GM18505 (cell line): ENCODE measurements at regions not wholly inside any gene's neighbourhood (a gene's known extent, or its start where the extent isn't known, plus 50 kb on each side); places are given as distances from the start of the nearest gene placed in this dataset.

Source experiments
- ATAC-seq: cut with Tn5 transposase; IDR thresholded peaks from one replicate; pipeline ENCODE4 v1.9.1; 2021; ENCODE audit not compliant: unreplicated experiment
- POLR2A ChIP-seq: IDR thresholded peaks from 4 replicates; pipeline ENCODE4 v1.6.1; 2011; ENCODE audit warnings: borderline replicate concordance; ENCODE audit not compliant: insufficient read depth, insufficient read length; ENCODE audit errors: extremely low read depth

DNA sequence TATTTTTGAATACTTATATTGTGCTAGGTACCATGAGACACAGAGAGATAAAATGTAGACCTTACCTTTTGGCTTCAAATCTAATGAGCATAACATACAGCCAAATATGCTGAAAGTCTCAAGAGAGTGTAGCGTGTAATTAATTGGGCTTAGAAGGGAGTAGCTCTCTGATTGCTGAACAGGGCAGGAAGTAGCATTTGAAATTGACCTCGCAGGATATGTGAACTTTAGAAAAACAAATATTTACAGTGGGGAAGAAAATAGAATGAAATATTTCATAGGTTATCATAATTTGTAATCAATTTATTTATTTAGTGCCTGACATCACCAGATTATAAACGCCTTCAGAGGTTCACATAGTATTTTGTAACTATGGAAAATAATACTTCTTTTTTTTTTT is 327.1 kb downstream of the RFC3 start:
- TF ChIP-seq POLR2A = no peak
- ATAC-seq = no peak

DNA sequence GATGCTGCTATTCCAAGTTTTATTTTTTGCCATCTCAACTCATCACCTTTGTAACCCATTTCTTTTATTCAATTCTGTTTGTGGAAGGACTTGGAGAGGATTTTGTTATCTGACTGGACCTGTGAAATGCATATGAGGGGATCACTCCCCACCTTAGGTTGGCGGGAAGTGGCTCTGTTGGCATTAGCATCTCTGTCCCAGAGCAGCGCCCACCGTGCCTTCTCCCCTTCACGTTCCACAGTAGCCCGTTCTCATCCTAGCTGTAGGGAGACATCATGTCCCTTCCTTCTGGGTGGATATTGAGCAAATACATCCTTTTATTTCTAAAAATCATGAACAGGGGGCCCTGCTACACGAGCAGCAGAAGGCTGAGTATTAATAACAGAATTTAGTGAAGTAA is 330.4 kb downstream of the RFC3 start:
- no peak for TF ChIP-seq POLR2A
- ATAC-seq = no peak

DNA sequence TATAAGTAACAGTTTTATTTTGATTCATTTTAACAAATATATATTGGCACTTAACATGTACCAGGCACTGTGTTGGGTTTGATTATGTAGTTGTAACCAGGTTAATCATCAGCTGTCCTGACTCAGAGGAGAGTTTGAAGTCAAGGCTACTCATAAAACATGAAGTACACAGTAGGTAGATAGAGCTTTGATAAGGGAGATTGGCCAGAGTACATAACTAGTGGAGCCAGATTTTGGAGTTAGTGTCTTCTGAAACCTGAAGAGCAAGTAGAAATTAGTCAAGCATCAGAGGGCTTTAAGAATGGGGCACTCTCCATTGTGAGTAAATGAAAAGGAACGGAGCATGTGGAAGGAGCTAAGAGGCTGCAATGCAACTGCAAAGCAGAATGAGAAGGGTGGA is 333.9 kb downstream of the RFC3 start:
- no peak for ATAC-seq
- TF ChIP-seq POLR2A = no peak

DNA sequence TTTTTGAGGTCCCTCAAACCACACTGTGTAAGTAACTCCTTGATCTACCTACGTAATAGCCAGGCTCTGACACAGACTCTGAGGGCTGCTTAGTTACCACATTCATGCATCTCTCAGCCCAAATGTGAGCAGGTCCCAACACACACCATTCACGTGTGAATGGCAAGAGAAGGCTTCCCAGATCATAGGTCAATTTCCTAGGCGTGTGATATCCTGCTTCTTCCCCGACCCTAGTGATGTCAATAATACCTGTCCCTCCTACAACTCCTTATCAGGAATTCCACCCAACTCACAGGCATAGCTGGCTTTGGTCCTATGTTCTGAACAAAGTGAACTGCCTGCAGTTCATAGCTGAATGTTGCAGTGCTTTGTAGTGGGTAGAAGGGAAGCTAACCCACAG is 334.5 kb downstream of the RFC3 start:
- no peak for ATAC-seq
- TF ChIP-seq POLR2A = no peak

DNA sequence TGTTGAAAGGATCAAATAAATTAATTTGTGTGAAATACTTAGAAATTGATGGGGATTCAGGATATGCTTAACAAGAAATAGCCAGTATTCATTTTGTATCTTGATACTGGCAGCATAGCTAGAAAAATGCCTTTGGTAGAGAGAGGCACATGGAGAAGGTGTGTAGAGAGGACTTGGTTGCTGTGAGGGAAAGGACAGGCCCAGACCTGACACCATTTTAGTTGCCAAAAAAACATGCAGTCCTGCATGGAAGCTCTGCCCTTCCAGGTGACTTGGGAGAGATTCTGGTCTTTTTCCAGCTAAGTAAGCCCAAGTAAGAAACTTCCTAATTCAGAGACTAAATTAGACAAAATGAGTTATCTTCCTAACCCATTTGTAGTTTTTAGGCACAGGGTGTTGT is 335.0 kb downstream of the RFC3 start:
- no peak for TF ChIP-seq POLR2A
- no peak for ATAC-seq

GRCh38 chr13:34153428-34154180 is 335.7 kb downstream of the RFC3 start:
- TF ChIP-seq POLR2A = no peak
- no peak for ATAC-seq

DNA sequence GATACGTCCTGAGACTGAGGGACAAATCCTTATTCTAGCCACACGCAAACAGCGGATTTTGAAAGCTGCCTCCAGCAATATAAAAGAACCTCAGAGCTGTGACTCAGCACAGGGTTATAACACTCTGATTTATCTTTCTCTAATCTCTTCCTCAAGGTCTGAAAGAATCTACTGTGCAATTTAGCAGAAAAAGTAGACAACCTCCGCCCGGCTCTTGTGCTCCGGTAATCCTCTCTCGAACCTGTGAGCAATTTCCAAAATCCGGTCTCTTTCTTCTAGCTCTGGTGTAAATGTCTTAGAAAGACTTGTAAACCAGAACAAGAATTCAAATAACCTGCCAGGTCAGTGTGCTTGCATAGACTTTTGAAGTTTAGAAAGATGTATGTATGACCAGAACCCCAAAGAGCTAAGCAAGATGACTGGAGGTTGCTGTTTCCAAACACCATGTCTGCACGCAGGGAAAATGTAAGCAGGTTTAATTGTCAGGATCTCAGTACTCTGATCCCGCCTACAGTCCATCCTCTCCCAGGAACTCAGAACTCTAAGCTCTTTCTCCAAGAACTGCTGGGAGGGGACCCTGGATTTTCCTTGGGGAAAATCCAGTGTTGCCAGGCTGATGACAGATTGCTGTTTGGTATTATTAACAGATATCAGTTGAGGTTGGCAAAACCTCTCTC is 338.1 kb downstream of the RFC3 start:
- no peak for TF ChIP-seq POLR2A
- ATAC-seq = no peak

- ATAC-seq = peak; percentile 100
Measured at GRCh38 chr13:34156841-34157365, 339.0 kb downstream of the RFC3 start.

DNA sequence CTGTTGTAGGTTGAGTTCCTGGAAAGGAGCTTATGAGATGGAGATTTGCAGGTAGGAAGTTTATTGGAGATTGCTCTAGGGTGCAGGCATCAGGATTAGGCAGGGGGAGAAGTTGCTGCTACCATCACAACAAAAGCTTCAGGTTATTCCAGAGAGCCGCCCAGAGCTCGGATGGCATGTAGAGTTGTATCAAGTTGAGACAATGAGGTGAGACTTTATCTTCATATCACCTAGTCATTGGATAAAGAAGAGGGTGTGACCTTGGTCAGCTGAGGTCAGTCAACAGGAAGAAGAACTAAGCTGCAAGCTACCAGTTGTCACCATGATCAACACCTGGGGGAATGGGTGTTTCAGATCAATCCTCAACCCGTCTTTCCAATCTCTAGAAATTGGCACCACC is 342.0 kb downstream of the RFC3 start:
- no peak for TF ChIP-seq POLR2A
- no peak for ATAC-seq

More at GRCh38 chr13:34156841-34157365, 339.0 kb downstream of the RFC3 start:
- TF ChIP-seq POLR2A = no peak

DNA sequence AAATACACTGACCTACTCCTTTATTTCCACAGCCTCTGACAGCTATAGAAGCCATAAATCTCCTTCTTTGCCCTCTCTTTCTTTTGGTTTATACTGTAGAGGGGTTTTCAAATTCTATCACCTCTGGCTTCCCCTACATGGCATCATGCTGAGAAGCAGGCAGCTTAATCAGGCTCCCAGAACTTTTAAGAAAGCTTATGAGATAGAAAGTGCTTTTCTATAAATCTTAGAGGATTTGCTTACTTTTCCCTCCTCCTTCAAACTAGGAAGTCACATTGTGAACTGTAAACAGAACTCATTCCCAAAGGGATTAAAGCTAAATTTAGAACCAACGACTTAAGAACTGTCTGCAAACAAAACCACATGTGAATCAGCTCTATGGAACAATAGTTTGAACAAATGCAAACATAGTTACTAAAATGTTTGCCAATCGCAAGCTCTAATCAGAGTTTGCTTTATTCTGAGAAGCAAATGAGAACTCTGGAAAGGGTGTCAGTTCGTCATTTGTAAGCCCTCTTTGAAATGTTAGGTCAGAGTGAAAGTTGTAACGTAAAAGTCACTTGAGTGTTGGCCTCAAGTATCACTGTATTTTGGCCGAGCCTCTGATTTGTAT is 344.1 kb downstream of the RFC3 start:
- TF ChIP-seq POLR2A = no peak
- ATAC-seq = no peak

- TF ChIP-seq POLR2A = no peak
- no peak for ATAC-seq
Measured at GRCh38 chr13:34162544-34162933, 344.6 kb downstream of the RFC3 start.

DNA sequence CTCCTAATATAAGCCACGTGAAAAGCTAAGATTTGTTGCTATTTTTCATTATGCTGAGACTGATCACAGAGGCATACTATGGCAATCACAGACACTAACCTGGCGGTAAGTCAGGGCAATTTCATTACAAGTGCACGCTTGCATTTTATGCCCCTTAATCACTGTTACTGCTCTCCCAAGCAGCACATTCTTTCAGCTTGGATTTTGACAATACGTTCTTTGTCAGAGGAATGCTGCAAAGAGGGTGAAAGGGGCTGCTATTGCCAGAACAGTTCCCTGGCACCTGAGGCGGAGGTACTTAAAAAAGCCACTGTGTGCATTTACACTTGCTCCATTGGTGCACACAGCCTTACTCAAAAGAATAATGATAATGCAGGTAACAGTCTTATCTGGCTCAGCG is 346.6 kb downstream of the RFC3 start:
- no peak for ATAC-seq
- no peak for TF ChIP-seq POLR2A

DNA sequence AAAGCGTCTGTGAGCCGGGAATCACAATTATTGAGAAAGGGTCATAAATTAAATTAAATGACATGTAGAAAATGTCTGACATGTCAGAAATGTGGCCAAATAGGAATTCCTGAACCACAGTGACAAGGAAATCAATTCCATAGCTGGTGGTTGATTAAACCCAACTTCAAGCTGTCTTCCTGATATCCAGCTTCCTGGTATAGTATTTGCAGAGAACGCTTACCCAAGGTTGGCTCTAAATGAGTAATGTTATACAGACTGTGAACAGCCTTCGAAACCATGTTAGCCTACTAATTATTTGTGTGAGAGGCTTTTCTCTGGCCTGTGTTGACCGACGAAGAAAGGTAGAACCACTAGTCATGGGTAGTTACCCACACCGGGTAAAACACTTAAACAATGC is 347.2 kb downstream of the RFC3 start:
- ATAC-seq = no peak
- no peak for TF ChIP-seq POLR2A

DNA sequence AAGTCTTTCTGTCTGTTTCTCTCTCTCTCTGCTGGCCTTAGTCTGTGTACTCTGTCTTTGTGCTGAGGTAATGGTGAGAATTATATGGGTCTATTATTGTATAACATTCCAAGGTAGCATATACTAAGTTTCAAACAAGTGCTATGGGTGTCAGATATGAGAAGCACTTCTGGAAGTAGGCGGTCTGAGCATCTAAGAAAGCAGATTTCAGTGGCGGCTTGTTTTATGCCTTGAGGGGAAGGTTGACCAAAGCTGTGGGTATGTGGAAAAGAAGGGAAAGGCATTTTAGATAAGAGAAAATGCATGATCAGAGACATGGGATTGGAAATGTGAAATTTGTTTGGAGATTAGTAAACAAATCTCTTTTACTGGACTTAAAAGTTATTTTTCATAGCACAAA is 348.5 kb downstream of the RFC3 start:
- ATAC-seq = no peak
- TF ChIP-seq POLR2A = no peak
